IMR-90 (cell line): ENCODE measurements at regions not wholly inside any gene's neighbourhood (a gene's known extent, or its start where the extent isn't known, plus 50 kb on each side); places are given as distances from the start of the nearest gene placed in this dataset.

Source experiments
- ATAC-seq: fragments of 200-7000 bp; cut with Tn5 transposase; 2 replicates; pipeline ENCODE4 v1.9.1; 2020; ENCODE audit warnings: low read depth, mild to moderate bottlenecking, moderate library complexity
- BruUV-seq: library from RNA; stranded (reverse); fragments of 400-500 nt; replicated peaks from 2 replicates; lab custom pipeline; 2021; lab: Mats Ljungman, UMichigan
- CTCF ChIA-PET: fragments of 300-600 bp; formaldehyde crosslinking; extraction: SDS; loops from one replicate; lab custom pipeline; 2021; ENCODE audit warnings: antibody characterized with exemption; lab: Yijun Ruan, JAX
- POLR2A ChIA-PET: fragments of 300-600 bp; sonication (Branson Sonifier 250); formaldehyde crosslinking; loops from one replicate; lab custom pipeline; 2022; ENCODE audit warnings: antibody characterized with exemption; ENCODE audit not compliant: unreplicated experiment; lab: Charles Lee
- DNase-seq: peaks from one replicate; pipeline ENCODE4 v3.0.0; 2013
- H2AFZ ChIP-seq: replicated peaks from 2 replicates; pipeline ENCODE3; 2013; ENCODE audit warnings: low read length, mild to moderate bottlenecking; ENCODE audit not compliant: poor library complexity
- H2AK5ac ChIP-seq: 2 replicates; pipeline ENCODE4 v1.6.1; 2013; ENCODE audit warnings: low read depth, low read length, inconsistent platforms
- H2AK9ac ChIP-seq: replicated peaks from 2 replicates; pipeline ENCODE3; 2013; ENCODE audit warnings: mild to moderate bottlenecking, low read depth, low read length, moderate library complexity; ENCODE audit not compliant: poor library complexity
- H2BK120ac ChIP-seq: 2 replicates; pipeline ENCODE4 v1.6.1; 2013; ENCODE audit warnings: low read depth, low read length, inconsistent platforms
- H2BK15ac ChIP-seq: 3 replicates; pipeline ENCODE4 v1.6.1; 2013; ENCODE audit warnings: low read depth, low read length, inconsistent platforms
- H2BK20ac ChIP-seq: 2 replicates; pipeline ENCODE4 v1.6.1; 2013; ENCODE audit warnings: low read depth, mild to moderate bottlenecking, inconsistent platforms, low read length, moderate library complexity
- H2BK5ac ChIP-seq: 2 replicates; pipeline ENCODE4 v1.6.1; 2013; ENCODE audit warnings: mild to moderate bottlenecking, low read depth, low read length, inconsistent platforms; ENCODE audit not compliant: poor library complexity, severe bottlenecking
- H3K14ac ChIP-seq: replicated peaks from 2 replicates; pipeline ENCODE4 v1.6.1; 2013; ENCODE audit warnings: low read depth, low read length, inconsistent platforms
- H3K18ac ChIP-seq: 2 replicates; pipeline ENCODE4 v1.6.1; 2013; ENCODE audit warnings: low read depth, low read length, control low read depth
- H3K23ac ChIP-seq: 2 replicates; pipeline ENCODE4 v1.6.1; 2013; ENCODE audit warnings: low read depth, low read length, inconsistent platforms
- H3K27ac ChIP-seq: 2 replicates; pipeline ENCODE4 v1.5.1; 2013; ENCODE audit warnings: mild to moderate bottlenecking, control low read depth, low read length; ENCODE audit not compliant: insufficient read depth
- H3K27me3 ChIP-seq: 2 replicates; pipeline ENCODE4 v1.6.1; 2013; ENCODE audit warnings: low read length; ENCODE audit not compliant: control insufficient read depth, insufficient read depth
- H3K36me3 ChIP-seq: 2 replicates; pipeline ENCODE4 v1.6.1; 2013; ENCODE audit warnings: low read length, mixed read lengths; ENCODE audit not compliant: control insufficient read depth, insufficient read depth
- H3K4ac ChIP-seq: 2 replicates; pipeline ENCODE4 v1.6.1; 2013; ENCODE audit warnings: low read depth, low read length, inconsistent platforms
- H3K4me1 ChIP-seq: 2 replicates; pipeline ENCODE4 v1.6.1; 2013; ENCODE audit warnings: low read length, mixed read lengths; ENCODE audit not compliant: control insufficient read depth, insufficient read depth
- H3K4me2 ChIP-seq: 2 replicates; pipeline ENCODE4 v1.6.1; 2013; ENCODE audit warnings: low read depth, mild to moderate bottlenecking, control low read depth, low read length, moderate library complexity
- H3K4me3 ChIP-seq: 2 replicates; pipeline ENCODE4 v1.5.1; 2013; ENCODE audit warnings: low read depth, mild to moderate bottlenecking, control low read depth, low read length, moderate library complexity; ENCODE audit not compliant: insufficient read depth
- H3K56ac ChIP-seq: 2 replicates; pipeline ENCODE4 v1.6.1; 2013; ENCODE audit warnings: low read length, inconsistent platforms; ENCODE audit not compliant: insufficient read depth; ENCODE audit errors: extremely low read depth
- H3K79me1 ChIP-seq, 2 experiments: 2 replicates each; pipeline ENCODE4 v1.6.1; 2013; ENCODE audit warnings: low read length in 2 of 2, inconsistent platforms in 1 of 2, low read depth in 1 of 2
- H3K9ac ChIP-seq: 2 replicates; pipeline ENCODE4 v1.6.1; 2013; ENCODE audit warnings: low read depth, low read length, control low read depth
- H3K9me1 ChIP-seq: 2 replicates; pipeline ENCODE4 v1.6.1; 2013; ENCODE audit warnings: low read length, inconsistent platforms; ENCODE audit not compliant: insufficient read depth
- H3K9me3 ChIP-seq: 2 replicates; pipeline ENCODE4 v1.6.1; 2013; ENCODE audit warnings: low read length; ENCODE audit not compliant: control insufficient read depth, insufficient read depth
- H4K20me1 ChIP-seq: 2 replicates; pipeline ENCODE4 v1.6.1; 2013; ENCODE audit warnings: low read length, inconsistent platforms; ENCODE audit not compliant: insufficient read depth
- H4K5ac ChIP-seq: 2 replicates; pipeline ENCODE4 v1.6.1; 2013; ENCODE audit warnings: mild to moderate bottlenecking, low read depth, low read length, control low read depth
- H4K8ac ChIP-seq, 2 experiments: 2 replicates each; pipeline ENCODE4 v1.6.1; 2013; ENCODE audit warnings: low read depth in 2 of 2, low read length in 2 of 2, control low read depth in 1 of 2, inconsistent platforms in 1 of 2
- H4K91ac ChIP-seq: 2 replicates; pipeline ENCODE4 v1.6.1; 2013; ENCODE audit warnings: low read depth, low read length, inconsistent platforms; ENCODE audit not compliant: insufficient read depth
- BHLHE40 ChIP-seq: fragments of 150-350 bp; IDR thresholded peaks from 2 replicates; pipeline ENCODE4 v1.6.1; 2016; ENCODE audit warnings: mild to moderate bottlenecking, low read depth, low read length
- CEBPB ChIP-seq: IDR thresholded peaks from 2 replicates; pipeline ENCODE4 v1.6.1; 2012; ENCODE audit warnings: low read depth, low read length, improper control_type of control experiment
- CHD1 ChIP-seq: IDR thresholded peaks from 2 replicates; pipeline ENCODE4 v1.6.1; 2012; ENCODE audit warnings: low read depth, low read length, improper control_type of control experiment
- ELK1 ChIP-seq: fragments of 150-350 bp; IDR thresholded peaks from 2 replicates; pipeline ENCODE4 v1.6.1; 2016; ENCODE audit warnings: low read depth, mild to moderate bottlenecking, low read length, moderate library complexity, borderline replicate concordance
- FOS ChIP-seq: fragments of 150-350 bp; IDR thresholded peaks from 2 replicates; pipeline ENCODE4 v1.6.1; 2016; ENCODE audit warnings: low read depth, low read length
- MAFK ChIP-seq: IDR thresholded peaks from 2 replicates; pipeline ENCODE4 v1.6.1; 2012; ENCODE audit warnings: low read depth, low read length, improper control_type of control experiment
- MAZ ChIP-seq: IDR thresholded peaks from 2 replicates; pipeline ENCODE4 v1.6.1; 2012; ENCODE audit warnings: low read depth, mild to moderate bottlenecking, low read length, improper control_type of control experiment, moderate library complexity, borderline replicate concordance
- MXI1 ChIP-seq: IDR thresholded peaks from 2 replicates; pipeline ENCODE4 v1.6.1; 2012; ENCODE audit warnings: low read depth, mild to moderate bottlenecking, low read length, moderate library complexity, borderline replicate concordance
- NFE2L2 ChIP-seq: fragments of 150-350 bp; IDR thresholded peaks from 2 replicates; pipeline ENCODE4 v1.6.1; 2016; ENCODE audit warnings: low read depth, mild to moderate bottlenecking, low read length
- POLR2A ChIP-seq: IDR thresholded peaks from 2 replicates; pipeline ENCODE4 v1.6.1; 2012; ENCODE audit warnings: mild to moderate bottlenecking, low read depth, low read length
- RAD21 ChIP-seq: IDR thresholded peaks from 2 replicates; pipeline ENCODE4 v1.6.1; 2012; ENCODE audit warnings: low read length, improper control_type of control experiment
- RCOR1 ChIP-seq: IDR thresholded peaks from 2 replicates; pipeline ENCODE4 v1.6.1; 2012; ENCODE audit warnings: mild to moderate bottlenecking, low read length, improper control_type of control experiment; ENCODE audit not compliant: insufficient replicate concordance
- RFX5 ChIP-seq: IDR thresholded peaks from 2 replicates; pipeline ENCODE4 v1.8.0; 2012; ENCODE audit warnings: low read depth, mild to moderate bottlenecking, low read length, moderate library complexity
- SMC3 ChIP-seq: fragments of 150-350 bp; IDR thresholded peaks from 2 replicates; pipeline ENCODE4 v1.6.1; 2016; ENCODE audit warnings: low read depth, mild to moderate bottlenecking, antibody characterized with exemption, low read length, moderate library complexity
- WGBS, 2 experiments: methylation state at CpG; one replicate each; pipeline versions ENCODE4 v1.1.5 to v1.1.7; 2013; ENCODE audit warnings: missing lambda C conversion rate in 2 of 2; ENCODE audit not compliant: insufficient read length in 1 of 2; ENCODE audit errors: extremely low coverage in 2 of 2; 5-methylcytosine and 5-hydroxymethylcytosine counted together
- dilution Hi-C: fragments of 300-500 bp; cut with HindIII; formaldehyde crosslinking; loops from one replicate; pipeline ENCODE4 v1.14.3; 2018; ENCODE audit warnings: low sequenced_read_pairs; ENCODE audit not compliant: unreplicated experiment
- in situ Hi-C: fragments of 300-500 bp; cut with MboI; formaldehyde crosslinking; loops from 3 replicates; pipeline ENCODE4 v1.14.3; 2019; ENCODE audit warnings: low sequenced_read_pairs, inconsistent platforms, mixed read lengths
- intact Hi-C: fragments of 100-400 bp; cut with micrococcal nuclease; formaldehyde crosslinking; loops from 2 replicates; pipeline ENCODE4 v1.10.0; 2022
- TF ChIP-seq, protein P1 (sequence below): fragments of 150-350 bp; IDR thresholded peaks from 2 replicates; pipeline ENCODE4 v1.6.1; 2017; ENCODE audit warnings: mild to moderate bottlenecking, antibody characterized with exemption, low read length, low read depth
- TF ChIP-seq, protein P2 (sequence below): conservative IDR thresholded peaks from 2 replicates; pipeline ENCODE4 v1.5.1; 2012; ENCODE audit warnings: mild to moderate bottlenecking, low read depth, low read length, improper control_type of control experiment

DNA sequence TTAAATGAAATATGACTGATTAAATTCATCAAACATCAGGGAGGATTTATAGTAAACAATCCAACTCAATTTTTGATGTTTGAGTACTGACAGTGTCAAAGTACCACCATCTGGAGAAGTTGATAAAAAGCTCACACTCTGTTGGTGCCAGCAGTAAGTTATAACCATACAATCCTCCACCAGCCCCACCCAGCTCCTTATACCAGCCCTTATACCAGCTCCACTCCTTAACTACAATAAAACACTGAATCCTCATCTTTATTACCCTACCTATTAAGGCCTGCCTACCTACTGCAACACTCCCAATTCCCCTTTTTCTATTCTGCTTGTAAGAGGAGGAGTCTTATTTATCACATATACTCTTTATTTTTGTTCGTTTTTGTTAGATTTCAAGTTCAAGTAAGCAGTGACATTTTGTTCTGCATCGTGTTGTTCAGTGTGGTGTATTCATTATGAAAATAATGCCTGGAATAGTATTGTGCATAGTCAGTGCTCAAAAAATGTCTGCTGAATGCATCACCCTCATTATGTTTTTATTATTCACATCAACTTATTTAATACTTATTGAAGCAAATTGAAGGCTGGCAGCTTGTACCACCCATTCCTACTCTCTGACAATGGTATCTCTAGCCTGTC, 954.7 kb upstream of the ADGRB3 start:
- no peaks in the 10 kb centered on the region for H3K27me3 ChIP-seq
- H2BK5ac ChIP-seq: no peak overlapping the region
- H3K18ac ChIP-seq: no peak overlapping the region
- POLR2A ChIA-PET: no interaction called here
- TF ChIP-seq RFX5 (no peak), SMC3 (no peak), RCOR1 (no peak), MXI1 (no peak), NFE2L2 (no peak), BHLHE40 (no peak), CEBPB (no peak), FOS (no peak), MAZ (no peak), ELK1 (no peak), CHD1 (no peak), RAD21 (no peak), POLR2A (no peak), MAFK (no peak)
- TF ChIP-seq, protein P1, sequence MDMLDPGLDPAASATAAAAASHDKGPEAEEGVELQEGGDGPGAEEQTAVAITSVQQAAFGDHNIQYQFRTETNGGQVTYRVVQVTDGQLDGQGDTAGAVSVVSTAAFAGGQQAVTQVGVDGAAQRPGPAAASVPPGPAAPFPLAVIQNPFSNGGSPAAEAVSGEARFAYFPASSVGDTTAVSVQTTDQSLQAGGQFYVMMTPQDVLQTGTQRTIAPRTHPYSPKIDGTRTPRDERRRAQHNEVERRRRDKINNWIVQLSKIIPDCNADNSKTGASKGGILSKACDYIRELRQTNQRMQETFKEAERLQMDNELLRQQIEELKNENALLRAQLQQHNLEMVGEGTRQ: no peak
- TF ChIP-seq, protein P2, sequence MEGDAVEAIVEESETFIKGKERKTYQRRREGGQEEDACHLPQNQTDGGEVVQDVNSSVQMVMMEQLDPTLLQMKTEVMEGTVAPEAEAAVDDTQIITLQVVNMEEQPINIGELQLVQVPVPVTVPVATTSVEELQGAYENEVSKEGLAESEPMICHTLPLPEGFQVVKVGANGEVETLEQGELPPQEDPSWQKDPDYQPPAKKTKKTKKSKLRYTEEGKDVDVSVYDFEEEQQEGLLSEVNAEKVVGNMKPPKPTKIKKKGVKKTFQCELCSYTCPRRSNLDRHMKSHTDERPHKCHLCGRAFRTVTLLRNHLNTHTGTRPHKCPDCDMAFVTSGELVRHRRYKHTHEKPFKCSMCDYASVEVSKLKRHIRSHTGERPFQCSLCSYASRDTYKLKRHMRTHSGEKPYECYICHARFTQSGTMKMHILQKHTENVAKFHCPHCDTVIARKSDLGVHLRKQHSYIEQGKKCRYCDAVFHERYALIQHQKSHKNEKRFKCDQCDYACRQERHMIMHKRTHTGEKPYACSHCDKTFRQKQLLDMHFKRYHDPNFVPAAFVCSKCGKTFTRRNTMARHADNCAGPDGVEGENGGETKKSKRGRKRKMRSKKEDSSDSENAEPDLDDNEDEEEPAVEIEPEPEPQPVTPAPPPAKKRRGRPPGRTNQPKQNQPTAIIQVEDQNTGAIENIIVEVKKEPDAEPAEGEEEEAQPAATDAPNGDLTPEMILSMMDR: no peak
- intact Hi-C loops (no loop called here), dilution Hi-C loops (no loop called here), in situ Hi-C loops (no loop called here)
- no peaks in the 10 kb centered on the region for H3K36me3 ChIP-seq
- H2BK20ac ChIP-seq: no peak overlapping the region
- H2BK15ac ChIP-seq: no peak overlapping the region
- H3K4me3 ChIP-seq: no peak overlapping the region
- WGBS, 2 experiments: no CpG with 5 or more reads among the region's 2 CpGs
- no peak overlapping the region for H3K27ac ChIP-seq
- no peak overlapping the region for H3K14ac ChIP-seq
- no peaks in the 10 kb centered on the region for H4K20me1 ChIP-seq
- H2BK120ac ChIP-seq: no peak overlapping the region
- H2AK9ac ChIP-seq: no peak overlapping the region
- no peak overlapping the region for H4K91ac ChIP-seq
- H4K5ac ChIP-seq: no peak overlapping the region
- peak; percentile 11 for DNase-seq
- H3K4ac ChIP-seq: no peak overlapping the region
- no peak overlapping the region for H2AFZ ChIP-seq
- no peak overlapping the region for H3K4me2 ChIP-seq
- BruUV-seq: no TSS peak
- no peak overlapping the region for H2AK5ac ChIP-seq
- no peak overlapping the region for H4K8ac ChIP-seq
- no peak overlapping the region for H3K56ac ChIP-seq
- no peak overlapping the region for H3K23ac ChIP-seq
- H3K79me1 ChIP-seq: no peaks in the 10 kb centered on the region
- H3K4me1 ChIP-seq: no peaks in the 10 kb centered on the region
- ATAC-seq: peak; percentile 53
- CTCF ChIA-PET: no interaction called here
- no peaks in the 10 kb centered on the region for H3K9me1 ChIP-seq
- no peak overlapping the region for H3K9ac ChIP-seq
- H3K9me3 ChIP-seq: no peaks in the 10 kb centered on the region
